ENCODE measurements at regions not wholly inside any gene's neighbourhood (a gene's known extent, or its start where the extent isn't known, plus 50 kb on each side); places are given as distances from the start of the nearest gene placed in this dataset.

DNA sequence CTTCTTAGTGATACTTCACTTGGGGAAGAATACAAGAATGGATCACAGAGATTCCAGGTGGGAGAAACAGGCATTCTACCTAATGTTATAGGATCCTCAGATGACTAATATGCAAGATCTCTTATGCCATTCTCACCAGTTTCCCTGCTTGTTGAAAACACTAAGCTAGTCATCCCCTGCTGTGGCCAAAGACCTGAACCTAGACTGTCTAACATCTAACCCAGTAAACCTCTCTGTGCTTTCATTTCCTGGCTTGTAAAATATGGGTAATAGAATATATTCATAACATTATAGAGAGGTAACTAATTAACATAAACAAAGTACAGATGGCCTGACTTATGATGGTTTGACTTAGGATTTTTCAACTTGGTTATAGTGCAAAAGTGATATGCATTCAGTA, 776.3 kb downstream of the TUSC7 start:
- DNase-seq = no peak

DNA sequence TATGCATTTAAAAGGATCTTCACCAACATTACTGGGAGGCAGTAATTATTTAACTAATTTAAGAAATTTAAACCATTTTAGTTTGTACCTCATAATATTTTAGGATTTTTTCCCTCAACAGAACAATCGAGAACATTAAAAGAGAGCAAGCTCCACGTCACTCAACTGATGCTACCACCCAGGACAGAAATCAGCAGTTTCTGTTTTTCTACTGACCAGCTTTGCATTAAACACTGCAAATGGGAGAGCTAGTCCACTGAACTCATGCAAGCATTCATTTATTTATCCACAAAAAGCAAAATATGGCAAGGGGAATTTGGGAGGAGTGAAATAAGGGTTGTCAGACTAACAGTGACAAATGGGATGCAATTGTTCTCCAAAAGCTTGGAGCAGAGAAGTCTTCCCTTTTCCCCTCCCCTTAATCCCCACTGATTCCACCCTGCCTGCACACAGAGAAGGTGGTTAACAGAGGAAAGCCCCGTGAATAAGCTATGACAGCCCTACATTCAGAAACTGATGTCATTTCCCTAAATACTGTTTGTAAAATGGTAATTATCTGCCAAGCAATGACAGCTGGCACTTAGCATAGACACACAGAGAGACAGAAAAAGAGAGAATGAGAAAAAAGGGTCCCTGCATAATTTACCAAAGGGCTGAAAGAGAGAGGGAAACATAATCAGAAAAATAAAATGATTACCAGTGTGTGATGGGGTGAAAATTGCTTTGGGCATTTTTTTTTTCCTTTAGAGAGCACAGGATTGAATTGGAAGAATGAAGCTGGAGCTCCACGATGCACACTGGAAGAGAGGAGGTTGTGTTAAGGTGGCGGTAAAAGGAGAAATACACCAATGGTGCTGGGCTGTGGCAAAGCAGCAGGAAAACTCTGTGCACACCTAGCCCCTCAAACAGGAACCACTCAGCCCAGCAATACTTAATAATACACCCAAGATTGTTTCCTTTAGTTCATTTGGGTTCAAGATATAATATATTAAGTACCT, 777.4 kb downstream of the TUSC7 start:
- no peak for DNase-seq

DNA sequence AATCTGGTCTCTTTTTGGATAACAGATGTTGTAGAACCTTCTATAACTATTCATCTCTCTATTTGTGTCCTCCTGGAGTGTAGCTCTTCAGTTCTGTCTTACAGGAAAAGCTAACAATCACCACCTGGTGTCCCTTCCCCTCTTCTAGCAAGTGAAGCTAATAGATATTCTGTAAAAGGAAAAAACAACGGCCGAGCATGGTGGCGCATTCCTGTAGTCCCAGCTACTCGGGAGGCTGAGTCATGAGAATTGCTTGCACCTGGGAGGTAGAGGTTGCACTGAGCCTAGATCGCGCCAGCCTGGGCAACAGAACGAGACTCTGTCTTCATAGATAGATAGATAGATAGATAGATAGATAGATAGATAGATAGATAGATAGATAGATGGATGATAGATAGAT, 779.4 kb downstream of the TUSC7 start:
- no peak for DNase-seq

DNA sequence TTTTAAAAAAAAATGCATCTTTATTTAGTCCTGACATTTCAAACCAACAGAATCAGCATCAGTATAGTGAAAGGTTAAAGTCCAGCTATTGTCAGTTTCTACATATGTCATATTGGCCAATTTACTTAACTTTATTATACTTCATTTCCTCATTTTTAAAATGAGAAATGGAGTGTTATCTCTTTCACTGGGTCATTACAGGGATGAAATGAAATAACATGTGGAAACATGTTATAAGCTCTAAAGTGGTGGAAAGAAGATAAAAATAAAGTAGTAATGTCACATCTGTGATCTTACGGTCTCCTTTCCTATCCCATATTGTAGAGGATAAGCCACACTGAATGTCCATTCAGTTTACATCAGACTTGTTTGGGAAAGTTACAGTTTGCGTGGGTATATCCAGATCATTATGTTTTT, 780.1 kb downstream of the TUSC7 start:
- no peak for DNase-seq

DNA sequence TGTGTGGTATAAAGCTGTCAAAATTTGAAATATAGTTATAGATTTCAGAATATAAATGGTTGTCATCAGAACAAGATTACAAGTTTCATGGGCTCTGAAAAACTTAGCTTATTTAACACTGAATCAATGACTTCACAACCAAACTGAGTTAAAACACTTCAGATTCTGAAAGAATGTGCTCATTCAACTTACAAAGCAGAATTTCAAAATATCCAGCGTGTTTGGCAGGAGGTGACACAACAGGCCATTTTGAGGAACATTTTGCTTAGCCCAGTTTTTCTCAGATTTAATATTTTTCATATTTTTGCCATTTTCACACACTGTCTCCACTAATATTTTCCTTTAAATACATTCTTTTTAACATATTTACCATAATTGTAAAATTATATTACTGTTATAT, 781.1 kb downstream of the TUSC7 start:
- DNase-seq = no peak

DNA sequence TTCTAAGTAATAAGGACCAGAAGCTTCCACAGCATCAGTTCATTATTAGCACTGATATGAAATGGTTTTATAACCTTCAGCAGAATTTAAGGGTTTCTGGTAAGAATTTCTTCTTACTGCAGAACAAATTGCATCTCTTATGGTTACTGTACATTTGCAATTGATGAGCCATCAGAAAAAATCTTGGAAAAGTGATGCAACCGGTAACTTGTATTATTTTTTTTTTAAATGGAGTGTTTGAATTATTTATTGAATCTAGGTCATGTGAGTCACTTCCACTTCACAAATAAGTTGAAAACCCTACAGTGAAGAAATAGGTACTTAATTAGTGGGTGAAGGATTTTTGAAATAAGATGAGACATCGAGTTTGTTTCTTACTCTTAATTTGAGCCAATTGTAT, 786.0 kb downstream of the TUSC7 start:
- no peak for DNase-seq

DNA sequence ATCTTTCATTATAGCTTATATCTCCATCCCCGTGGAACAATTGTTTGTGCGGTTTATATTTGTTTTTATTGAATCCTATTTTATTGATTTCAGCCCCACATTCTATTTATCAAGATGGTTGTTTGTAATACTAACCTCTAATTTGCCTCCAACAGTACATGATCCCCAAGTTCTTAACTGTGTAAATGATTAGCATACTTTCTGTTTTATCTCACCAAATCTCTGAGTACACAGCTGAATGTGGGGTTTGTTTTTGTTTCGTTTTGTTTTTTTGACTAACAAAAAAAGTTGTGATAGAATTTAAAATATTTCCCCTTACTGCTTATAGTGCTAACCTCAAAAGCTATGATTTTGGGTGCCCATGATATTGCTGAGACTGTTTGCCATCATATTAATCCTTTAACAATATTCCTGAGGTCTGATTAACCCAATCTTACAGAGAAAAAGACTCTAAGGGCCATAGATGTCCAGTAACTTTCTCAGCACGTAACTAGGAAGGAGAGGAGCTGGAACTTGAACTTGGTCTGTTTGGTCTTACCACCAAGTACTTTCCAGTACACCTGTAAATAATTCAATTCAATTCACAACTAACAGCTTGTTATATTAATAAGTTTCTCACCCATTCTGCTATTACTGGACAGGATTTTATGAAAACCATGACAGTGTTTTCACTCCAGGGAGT, 789.8 kb downstream of the TUSC7 start:
- no peak for DNase-seq

DNA sequence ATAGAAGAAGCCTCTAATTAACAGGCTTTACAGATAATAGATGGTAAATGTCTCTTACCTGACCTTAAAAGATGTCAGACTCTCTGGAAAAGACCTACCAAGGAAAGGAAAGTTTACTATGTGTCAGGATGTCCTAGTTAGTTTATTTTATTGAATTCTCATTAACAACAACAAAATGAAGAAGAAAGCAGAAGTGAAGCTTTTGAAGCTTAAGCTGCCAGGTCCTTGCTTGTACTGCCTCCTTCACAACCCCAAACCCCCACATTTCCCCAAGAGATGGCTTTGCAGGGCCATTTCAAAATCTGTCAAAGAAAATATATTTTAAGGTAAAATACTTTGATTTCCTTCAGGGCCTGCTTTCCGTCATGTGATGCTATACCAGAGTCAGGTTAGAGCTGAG, 798.4 kb downstream of the TUSC7 start:
- DNase-seq = no peak

DNA sequence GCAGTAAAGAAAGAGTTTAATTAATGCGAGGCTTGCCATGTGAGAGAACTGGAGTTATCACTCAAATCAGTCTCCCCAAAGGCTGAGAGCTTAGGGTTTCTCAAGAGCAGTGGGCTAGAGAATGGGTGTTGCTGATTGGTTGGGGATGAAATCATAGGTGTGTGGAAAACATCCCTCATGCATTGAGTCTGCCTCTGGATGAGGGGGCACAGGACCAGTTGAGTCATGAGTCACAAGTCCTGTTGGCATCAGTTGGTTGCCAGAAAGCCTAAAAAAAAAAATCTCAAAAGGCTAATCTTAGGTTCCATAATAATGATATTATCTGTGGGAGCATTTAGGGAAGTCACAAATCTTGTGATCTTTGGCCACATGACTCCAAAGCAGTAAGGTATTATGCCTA, 800.3 kb downstream of the TUSC7 start:
- no peak for DNase-seq

DNA sequence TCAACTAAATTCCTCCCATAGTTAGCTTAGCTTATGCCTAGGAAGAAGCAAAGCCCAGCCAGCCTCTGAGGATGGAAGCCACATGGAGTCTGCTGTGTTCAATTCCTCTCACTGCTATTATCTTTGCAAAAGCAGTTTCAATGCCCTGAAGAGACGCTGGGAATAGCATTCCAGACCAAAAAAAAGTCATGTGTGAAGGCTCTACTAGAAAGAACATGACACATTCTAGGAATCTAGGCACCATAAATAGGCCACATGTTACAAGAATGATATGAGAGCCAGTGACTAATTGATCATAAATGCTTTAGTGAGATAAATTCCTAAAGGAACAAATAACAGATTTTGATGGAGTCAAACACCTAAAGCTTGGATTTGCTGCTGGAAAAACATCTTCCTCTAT, 800.8 kb downstream of the TUSC7 start:
- DNase-seq = no peak

DNA sequence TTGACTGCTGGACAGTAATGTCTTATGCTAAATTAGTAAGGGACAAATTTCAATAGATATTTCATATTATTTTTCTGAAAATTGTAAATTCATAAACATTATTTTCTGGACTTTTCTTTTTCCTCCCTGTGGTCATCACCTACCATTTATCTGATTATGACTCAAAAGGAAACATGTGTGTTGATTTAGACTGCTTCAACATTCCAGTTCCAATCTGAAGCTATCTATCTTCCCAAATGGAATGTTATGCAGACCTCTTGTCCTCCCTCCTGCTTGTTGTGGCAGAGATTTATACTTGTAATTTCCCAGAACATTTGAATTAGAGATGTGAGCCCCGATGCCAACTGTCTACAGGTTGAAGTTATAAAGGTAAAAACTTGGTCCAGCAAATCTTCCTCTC, 803.4 kb downstream of the TUSC7 start:
- DNase-seq = no peak

DNA sequence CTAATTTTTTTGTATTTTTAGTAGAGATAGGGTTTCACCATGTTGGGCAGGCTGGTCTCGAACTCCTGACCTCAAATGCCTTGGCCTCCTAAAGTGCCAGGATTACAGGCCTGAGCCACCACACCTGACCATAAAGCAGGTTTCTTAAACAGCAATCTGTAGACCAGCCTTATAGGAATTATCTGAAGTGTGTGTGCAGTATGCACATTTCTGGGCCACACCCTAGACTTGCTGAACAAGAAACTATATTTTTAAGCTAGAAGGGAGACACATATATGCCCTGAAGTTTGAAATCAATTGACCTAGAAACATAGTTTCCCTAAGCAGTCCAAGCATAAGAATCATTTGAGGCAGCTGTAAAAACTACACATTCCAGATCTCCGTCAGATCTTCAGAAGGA, 805.7 kb downstream of the TUSC7 start:
- no peak for DNase-seq

DNA sequence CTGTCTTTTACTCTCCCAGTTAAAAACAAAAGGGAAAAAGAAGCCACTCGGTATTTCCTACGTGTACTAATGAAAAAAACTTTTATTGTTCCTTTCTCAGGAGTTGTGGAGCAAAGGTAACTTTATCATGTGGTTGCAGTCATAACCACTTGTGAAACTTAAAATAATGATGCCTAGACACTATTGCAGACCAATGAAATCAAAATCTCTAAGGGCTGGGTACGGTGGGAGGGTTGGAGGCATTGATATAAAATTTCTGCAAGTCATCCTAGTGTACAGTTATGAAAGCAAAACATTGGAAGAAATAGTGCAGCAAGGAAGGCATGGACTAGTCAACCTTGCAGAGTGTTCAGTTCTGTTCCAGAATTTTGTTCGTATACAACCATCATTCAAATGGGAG, 808.8 kb downstream of the TUSC7 start:
- DNase-seq = no peak

DNA sequence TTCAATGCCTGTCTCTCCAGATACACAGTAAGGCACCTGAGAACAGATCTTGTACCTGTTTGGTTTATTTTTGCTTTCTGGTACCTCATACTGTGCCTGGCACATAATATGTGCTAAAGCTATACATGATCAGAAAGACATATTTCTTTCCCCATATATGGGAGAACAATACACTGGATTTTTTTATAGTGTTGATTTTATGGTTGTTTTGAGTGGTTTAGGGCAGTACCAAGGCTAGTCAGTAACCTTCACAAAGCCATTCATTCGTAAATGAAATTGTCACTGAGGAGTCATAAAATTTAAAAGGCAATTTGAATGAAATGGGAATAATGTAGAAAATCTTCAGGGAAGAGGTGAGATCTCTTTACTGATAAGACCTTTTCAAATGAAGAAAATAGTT, 810.2 kb downstream of the TUSC7 start:
- no peak for DNase-seq

DNA sequence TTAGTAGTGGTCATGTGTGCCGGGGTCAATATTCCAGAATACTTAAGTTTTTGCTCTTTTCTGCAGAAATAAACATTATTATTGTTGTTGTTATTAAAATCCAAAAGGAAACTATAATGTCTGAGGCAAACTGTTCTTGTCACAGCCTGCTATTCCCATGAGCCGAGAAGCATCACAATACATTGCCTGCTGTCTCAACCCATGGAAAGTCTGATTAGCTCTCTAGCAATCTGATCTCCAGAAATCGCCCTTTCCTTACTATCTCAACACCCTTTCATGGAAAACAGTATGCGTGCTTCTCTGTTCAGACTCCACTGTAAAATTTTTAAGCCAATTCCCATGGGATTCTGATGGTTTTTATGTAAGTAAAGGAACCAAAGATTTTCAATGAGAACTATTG, 811.0 kb downstream of the TUSC7 start:
- no peak for DNase-seq

DNA sequence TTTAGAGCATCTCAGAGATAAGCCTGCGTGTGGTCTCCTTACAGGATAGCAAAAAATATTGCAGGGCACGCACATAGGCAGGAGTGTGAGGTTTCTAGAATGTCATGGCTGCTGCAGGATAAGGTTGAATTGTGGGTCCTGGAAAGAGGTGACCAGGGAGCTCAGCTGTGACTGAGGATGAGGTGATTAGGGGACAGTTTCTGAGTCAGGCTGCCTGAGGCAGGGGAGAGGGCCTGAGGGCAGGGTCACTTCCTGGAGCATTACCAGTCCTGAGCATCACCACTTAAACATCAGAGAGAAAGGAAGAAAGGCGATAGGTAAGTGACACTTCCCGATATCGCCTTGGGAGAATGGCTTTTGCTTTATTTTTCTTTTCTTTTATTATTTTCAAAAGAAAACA, 813.8 kb downstream of the TUSC7 start:
- no peak for DNase-seq

DNA sequence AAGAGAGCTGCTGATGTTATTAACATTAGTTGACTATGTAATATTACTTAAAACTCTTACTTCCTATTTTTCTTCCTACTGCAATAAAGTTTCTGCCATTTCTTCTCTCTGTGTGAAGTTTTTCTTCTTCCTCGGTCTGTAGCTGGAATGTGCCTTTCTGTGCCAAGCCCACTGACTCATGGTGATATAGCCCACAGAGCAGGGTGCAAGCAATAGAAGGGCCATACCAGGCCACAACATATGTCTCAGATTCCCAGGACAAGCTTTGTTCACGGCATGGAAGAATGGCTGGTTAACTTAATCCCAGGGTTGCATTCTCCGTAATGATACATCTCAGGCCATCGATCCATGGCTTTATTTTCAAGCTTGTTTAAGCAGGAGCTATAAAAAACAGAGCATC, 815.3 kb downstream of the TUSC7 start:
- DNase-seq = no peak

DNA sequence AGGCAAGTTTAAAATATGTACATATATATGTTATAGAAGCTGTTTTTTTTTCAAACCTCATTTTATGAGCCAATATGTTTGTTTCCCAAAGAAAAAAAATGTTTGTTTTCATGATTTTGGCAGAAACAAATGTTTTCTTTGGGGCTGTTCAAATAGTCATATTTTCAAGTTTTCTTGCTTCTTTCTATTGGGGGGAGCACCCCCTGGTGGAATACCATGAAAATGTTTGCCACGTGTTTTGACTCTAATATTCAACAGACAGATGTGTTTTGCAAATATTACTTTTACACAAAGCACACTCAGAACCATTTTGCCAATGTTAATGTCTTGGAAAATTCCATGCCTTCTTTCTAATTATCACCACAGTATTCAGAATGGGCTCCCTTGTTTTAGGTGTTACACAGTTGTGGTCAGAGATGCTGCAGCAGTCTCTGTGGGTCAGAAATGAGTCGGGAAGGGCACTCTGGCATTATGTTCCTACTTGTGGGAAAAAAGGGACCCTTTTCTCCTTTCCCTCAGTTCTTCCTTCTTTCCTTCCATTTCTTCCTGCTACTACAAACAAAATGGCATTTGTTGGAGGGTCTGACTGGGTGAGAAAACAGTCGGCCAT, 817.0 kb downstream of the TUSC7 start:
- no peak for DNase-seq

DNA sequence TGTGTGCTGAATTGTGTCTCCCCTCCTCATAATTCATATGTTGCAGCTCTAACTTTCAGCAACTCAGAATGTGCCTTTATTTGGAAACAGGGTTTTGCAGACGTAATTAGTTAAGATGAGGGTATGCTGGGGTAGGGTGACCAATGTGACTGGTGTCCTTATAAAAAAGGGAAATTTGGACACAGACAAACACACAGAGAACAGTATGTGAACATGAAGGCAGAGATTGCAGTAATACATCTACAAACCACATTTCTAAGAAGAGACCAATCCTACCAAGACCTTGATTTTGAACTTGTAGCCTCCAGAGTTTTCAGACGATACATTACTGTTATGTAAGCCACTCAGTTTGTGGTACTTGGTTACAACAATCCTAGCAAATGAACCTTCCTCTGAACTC, 817.8 kb downstream of the TUSC7 start:
- no peak for DNase-seq

DNA sequence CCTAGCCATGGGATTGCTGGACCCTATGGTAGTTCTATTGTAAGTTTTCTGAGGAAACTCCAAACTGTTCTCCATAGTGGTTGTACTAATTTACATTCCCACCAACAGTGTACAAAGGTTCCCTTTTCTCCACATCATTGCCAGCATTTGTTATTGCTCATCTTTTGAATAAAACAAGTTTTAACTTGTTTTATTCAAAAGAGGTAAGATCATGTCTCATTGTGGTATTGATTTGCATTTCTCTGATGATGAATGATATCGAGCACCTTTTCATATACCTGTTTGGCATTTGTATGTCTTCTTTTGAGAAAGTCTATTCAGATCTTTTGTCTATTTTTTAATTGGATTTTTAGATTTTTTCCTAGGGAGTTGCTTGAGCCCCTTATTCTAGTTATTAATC, 819.1 kb downstream of the TUSC7 start:
- no peak for DNase-seq

DNA sequence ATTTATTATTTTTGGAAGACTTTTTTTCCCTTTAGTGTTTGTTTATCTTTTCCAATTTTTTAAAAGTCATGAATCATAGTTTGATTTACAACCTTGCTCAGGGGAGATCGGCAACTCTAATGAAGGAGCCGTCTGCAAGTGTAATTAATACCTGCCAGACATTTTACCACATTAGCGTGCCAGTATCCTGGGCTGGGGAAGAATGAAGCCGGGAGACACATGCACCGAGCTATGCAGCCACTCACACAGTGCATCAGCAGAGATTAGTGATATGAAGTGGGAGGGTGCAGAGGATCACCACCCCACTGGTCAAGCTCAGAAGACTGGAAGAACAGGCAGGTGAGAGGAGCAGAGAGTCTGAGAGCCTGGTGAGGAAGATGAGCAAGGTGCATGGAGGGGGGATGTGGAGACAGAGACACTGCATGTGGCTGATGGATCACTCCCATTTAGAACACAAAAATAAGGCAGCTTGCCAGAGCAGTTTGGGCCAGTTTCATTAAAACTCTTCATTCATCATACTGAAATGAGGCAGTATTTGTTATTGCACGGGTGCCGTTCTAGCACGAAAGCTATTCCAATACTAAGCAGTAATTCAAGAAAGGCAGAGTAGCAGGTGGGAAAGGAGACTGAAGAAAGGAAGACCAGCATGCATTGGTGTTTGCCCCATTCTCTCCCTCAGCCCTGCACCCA, 821.6 kb downstream of the TUSC7 start:
- no peak for DNase-seq

DNA sequence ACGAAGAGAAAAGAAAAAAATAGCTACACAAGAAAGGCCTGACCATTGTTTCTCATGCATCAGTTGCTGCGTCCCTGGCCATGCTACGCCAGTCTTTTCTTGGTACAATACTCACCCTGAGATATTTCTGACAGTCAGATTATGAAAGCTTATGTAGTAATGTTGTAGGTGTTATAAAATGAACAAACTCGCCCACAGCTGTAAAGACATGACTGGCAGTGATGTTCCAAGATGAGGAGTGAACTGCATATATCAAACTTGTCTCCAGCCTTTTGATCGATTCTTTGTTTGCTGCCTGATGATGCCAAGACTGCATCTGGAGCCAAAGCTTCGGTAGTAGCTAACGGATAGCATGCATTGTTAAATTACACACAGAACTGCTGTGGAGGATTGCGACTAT, 822.7 kb downstream of the TUSC7 start:
- no peak for DNase-seq

DNA sequence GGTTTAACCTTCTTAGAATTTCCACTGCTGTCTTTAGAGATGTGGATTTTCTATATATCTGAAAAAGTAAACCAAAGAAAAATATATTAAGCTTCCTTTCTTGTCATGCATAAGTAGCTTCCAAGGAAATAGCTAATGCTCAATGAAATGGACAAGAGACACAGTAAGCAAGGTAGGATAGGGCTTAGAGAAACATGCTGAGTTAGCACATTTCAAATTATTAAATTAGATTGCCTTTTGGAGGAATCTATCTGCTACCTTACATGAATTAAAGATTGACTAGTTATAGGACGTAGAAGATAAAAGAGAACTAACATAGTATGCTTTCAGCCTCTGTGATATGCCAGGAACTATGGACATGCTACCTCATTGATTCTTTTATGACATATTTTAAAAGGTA, 824.6 kb downstream of the TUSC7 start:
- no peak for DNase-seq
